ENCODE measurements at regions not wholly inside any gene's neighbourhood (a gene's known extent, or its start where the extent isn't known, plus 50 kb on each side); places are given as distances from the start of the nearest gene placed in this dataset.

DNA sequence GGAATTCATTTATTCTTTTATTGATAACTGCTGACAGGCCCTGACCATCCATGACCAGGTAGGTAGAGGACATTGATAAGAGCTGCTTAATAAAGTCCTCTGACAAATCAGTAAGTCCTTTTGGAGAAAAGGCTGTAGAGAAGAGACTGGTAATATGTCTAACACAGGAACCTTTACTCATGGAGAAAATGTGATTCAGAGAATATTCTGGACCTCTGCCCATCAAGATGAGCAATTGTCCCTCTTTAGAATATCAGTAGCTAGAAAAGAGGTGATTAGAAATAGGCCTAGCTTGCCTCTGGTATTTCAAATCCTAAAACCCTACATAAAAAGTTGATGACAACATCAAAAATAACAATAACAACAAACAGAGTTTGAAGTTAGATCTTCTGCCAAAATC, 642.3 kb downstream of the TBC1D4 start:
- CTCF ChIA-PET = interaction anchor here (0.7 kb wide), 1 partner anchor 109 kb away, joined by 3 read pairs; no protein-coding TSS in a partner anchor
- peak; percentile 2 for DNase-seq (ENCODE audit: low spot score)
- TF ChIP-seq, protein P1, sequence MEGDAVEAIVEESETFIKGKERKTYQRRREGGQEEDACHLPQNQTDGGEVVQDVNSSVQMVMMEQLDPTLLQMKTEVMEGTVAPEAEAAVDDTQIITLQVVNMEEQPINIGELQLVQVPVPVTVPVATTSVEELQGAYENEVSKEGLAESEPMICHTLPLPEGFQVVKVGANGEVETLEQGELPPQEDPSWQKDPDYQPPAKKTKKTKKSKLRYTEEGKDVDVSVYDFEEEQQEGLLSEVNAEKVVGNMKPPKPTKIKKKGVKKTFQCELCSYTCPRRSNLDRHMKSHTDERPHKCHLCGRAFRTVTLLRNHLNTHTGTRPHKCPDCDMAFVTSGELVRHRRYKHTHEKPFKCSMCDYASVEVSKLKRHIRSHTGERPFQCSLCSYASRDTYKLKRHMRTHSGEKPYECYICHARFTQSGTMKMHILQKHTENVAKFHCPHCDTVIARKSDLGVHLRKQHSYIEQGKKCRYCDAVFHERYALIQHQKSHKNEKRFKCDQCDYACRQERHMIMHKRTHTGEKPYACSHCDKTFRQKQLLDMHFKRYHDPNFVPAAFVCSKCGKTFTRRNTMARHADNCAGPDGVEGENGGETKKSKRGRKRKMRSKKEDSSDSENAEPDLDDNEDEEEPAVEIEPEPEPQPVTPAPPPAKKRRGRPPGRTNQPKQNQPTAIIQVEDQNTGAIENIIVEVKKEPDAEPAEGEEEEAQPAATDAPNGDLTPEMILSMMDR (conservative IDR thresholded peaks at IDR 0.05; ENCODE audit: low read depth) = no peak
- POLR2A ChIA-PET (ENCODE audit: low non-redundant PET) = no interaction called here
- no peak overlapping the region for H3K27ac ChIP-seq

DNA sequence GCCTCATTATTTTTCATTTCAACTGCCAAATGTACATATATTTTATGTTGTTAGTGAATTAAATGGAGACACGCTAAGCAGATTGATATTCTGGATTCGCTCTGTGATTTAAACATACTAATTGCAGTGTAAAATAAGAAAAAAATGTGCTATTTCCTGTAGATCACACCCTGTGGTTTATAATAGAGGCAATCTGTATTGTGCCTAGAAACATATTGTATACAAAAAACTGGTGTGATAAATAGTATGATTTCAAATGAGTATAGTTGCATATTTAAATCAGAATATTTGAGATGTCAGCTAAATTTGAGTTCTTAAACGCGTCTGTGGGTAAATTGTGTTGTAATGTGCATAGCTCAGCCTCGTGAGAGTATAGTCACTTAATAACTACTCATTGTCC, 643.9 kb downstream of the TBC1D4 start:
- ChIA-PET CTCF (no interaction called here), POLR2A (ENCODE audit: low non-redundant PET) (no interaction called here)
- H3K27ac ChIP-seq = no peak overlapping the region
- TF ChIP-seq, protein P1 (conservative IDR thresholded peaks at IDR 0.05; ENCODE audit: low read depth) = no peak
- DNase-seq (ENCODE audit: low spot score) = no peak

DNA sequence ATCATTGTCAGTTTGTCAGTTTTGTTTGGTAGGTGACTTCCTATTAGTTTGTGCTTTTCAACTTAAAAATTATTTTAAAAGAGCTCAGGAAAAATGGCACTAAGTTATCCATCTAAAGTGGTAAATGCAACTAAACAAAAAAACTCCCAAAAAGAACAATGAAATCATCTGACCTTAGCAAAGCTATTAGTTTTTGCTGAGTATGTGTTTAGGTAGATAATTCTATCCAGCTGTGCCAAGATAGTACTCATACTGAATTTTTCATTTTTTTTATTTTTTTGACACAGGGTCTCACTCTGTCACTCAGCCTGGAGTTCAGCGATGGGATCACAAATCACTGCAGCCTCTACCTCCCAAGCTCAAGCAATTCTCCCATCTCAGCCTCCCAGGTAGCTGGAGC, 645.3 kb downstream of the TBC1D4 start:
- CTCF ChIA-PET = no interaction called here
- DNase-seq (ENCODE audit: low spot score) = no peak
- TF ChIP-seq, protein P1 (conservative IDR thresholded peaks at IDR 0.05; ENCODE audit: low read depth) = no peak

DNA sequence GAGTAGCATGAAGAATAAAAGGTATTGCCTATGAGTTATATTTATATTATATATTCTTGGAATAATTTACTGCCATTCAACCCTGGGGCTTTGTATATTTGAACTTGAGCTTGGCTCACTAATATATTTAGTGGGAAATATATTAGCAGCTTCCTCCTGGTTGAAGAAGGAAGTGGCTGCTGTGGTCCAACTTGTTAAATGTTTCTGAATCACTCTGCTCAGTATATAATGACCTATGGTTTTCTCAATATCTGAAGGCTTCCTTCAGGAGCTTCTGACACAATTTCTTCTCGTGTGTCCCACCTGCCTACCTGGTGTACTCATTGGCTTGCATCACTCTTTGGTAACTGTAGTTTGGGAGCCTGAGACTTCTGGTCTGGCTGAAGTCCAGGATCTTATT, 646.4 kb downstream of the TBC1D4 start:
- ChIA-PET POLR2A (ENCODE audit: low non-redundant PET) (no interaction called here), CTCF (no interaction called here)
- TF ChIP-seq, protein P1 (conservative IDR thresholded peaks at IDR 0.05; ENCODE audit: low read depth) = no peak
- no peak overlapping the region for H3K27ac ChIP-seq
- no peak for DNase-seq (ENCODE audit: low spot score)

More for the DNA sequence above, 645.3 kb downstream of the TBC1D4 start:
- POLR2A ChIA-PET (ENCODE audit: low non-redundant PET) = no interaction called here
- H3K27ac ChIP-seq = no peak overlapping the region

DNA sequence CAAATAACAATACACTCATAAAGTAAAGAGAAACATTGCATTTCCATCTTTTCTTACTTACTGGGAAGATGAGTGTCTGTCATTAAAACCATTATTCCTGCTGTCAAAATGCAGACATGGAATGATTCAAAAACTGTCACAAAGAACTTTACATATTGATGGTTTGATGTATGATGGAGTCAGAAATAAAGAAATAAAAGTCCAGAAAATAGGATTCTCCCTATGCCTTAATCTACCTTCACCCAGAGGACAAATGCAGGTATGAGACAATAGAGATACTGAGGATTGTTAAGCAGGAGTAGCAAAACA, 656.1 kb downstream of the TBC1D4 start:
- POLR2A ChIA-PET (ENCODE audit: low non-redundant PET) = no interaction called here
- DNase-seq (ENCODE audit: low spot score) = no peak
- no peak overlapping the region for H3K27ac ChIP-seq
- TF ChIP-seq, protein P1 (conservative IDR thresholded peaks at IDR 0.05; ENCODE audit: low read depth) = no peak
- CTCF ChIA-PET = no interaction called here

DNA sequence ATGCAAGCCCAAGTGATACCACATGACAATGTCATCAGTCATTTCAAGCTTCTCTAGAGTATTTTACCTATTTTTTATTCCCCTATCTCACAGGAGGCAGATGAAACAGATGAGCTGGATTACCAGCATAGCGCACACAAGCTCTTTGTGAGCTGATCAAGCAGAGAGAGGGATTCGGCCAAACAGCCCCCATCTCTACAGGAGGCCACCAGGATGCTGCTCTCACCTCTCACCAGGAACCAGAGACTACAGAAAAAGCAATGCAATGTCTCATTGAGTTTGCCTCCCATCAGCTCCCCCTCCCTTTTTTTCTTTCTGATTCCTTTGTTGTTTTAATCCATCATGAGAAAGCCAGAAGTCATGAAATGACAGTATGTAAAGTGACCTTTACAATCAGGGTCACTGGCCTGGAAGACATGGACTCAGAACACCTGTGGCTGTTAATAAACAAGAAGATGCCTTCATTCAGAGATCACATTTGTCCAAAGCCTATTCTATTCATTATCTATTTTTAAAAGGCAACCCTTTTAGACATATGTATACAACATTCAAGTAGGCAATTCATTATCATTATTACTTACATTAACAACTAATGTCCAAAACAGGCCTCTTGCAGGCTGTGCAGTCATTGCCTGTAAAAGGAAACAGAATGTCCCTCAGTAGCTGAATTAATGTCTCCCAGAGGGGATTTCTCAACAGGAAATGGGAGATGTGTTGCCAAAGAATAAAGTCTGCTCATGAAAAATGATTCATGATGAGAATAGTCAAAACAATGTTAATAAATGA, 656.6 kb downstream of the TBC1D4 start:
- POLR2A ChIA-PET (ENCODE audit: low non-redundant PET) = no interaction called here
- CTCF ChIA-PET = no interaction called here
- peak; percentile 29 for DNase-seq (ENCODE audit: low spot score)
- peak overlapping the region; percentile 51; the same call in 1 of the 2 replicates for H3K27ac ChIP-seq
- TF ChIP-seq, protein P1 (conservative IDR thresholded peaks at IDR 0.05; ENCODE audit: low read depth) = no peak
